GM11168 (cell line): ENCODE measurements at regions not wholly inside any gene's neighbourhood (a gene's known extent, or its start where the extent isn't known, plus 50 kb on each side); places are given as distances from the start of the nearest gene placed in this dataset.

ENCODE experiments used
- in situ Hi-C: fragments of 300-500 bp; cut with MboI; formaldehyde crosslinking; loops from one replicate; pipeline ENCODE4 v1.12.0; 2022; ENCODE audit warnings: low sequenced_read_pairs; ENCODE audit not compliant: unreplicated experiment

GRCh38 chr12:74292351-74293194 lies 245.1 kb upstream of the ATXN7L3B start:
- in situ Hi-C loops = no loop called here

- in situ Hi-C loops = no loop called here
These were observed 243.9 kb upstream of the ATXN7L3B start for GRCh38 chr12:74293689-74294131.

- in situ Hi-C loops = no loop called here
These were observed 220.5 kb upstream of the ATXN7L3B start for GRCh38 chr12:74317078-74317601.

GRCh38 chr12:74317741-74318140 lies 219.9 kb upstream of the ATXN7L3B start:
- in situ Hi-C loops = no loop called here

- in situ Hi-C loops = no loop called here
These were observed 217.7 kb upstream of the ATXN7L3B start for GRCh38 chr12:74319886-74320285.

- in situ Hi-C loops = no loop called here
These were observed 216.3 kb upstream of the ATXN7L3B start for GRCh38 chr12:74321381-74321780.

- in situ Hi-C loops = no loop called here
These were observed 214.8 kb upstream of the ATXN7L3B start for GRCh38 chr12:74322792-74323191.

GRCh38 chr12:74328623-74329022 lies 209.0 kb upstream of the ATXN7L3B start:
- in situ Hi-C loops = no loop called here

- in situ Hi-C loops = no loop called here
These were observed 202.9 kb upstream of the ATXN7L3B start for GRCh38 chr12:74334780-74335179.

GRCh38 chr12:74337951-74338350 lies 199.7 kb upstream of the ATXN7L3B start:
- in situ Hi-C loops = no loop called here

- in situ Hi-C loops = no loop called here
These were observed 198.4 kb upstream of the ATXN7L3B start for GRCh38 chr12:74339211-74339610.

GRCh38 chr12:74349925-74350324 lies 187.7 kb upstream of the ATXN7L3B start:
- in situ Hi-C loops = no loop called here

- in situ Hi-C loops = no loop called here
These were observed 172.3 kb upstream of the ATXN7L3B start for GRCh38 chr12:74365178-74365964.

- in situ Hi-C loops = no loop called here
These were observed 166.9 kb upstream of the ATXN7L3B start for GRCh38 chr12:74370608-74371216.

- in situ Hi-C loops = no loop called here
These were observed 158.5 kb upstream of the ATXN7L3B start for GRCh38 chr12:74379114-74379513.

- in situ Hi-C loops = no loop called here
These were observed 155.7 kb upstream of the ATXN7L3B start for GRCh38 chr12:74381958-74382357.

GRCh38 chr12:74382983-74383382 lies 154.7 kb upstream of the ATXN7L3B start:
- in situ Hi-C loops = no loop called here

- in situ Hi-C loops = no loop called here
These were observed 146.4 kb upstream of the ATXN7L3B start for GRCh38 chr12:74391283-74391682.

- in situ Hi-C loops = no loop called here
These were observed 144.4 kb upstream of the ATXN7L3B start for GRCh38 chr12:74393272-74393671.

GRCh38 chr12:74394647-74395046 lies 143.0 kb upstream of the ATXN7L3B start:
- in situ Hi-C loops = no loop called here

- in situ Hi-C loops = no loop called here
These were observed 136.6 kb upstream of the ATXN7L3B start for GRCh38 chr12:74401035-74401434.
